Activated naive CD8-positive, alpha-beta T cell treated with anti-CD3 and anti-CD28 coated beads, Interleukin-2, amount 10 ng/mL, durations not matched to agents 7 days and 5 days (primary cell): ENCODE measurements at regions not wholly inside any gene's neighbourhood (a gene's known extent, or its start where the extent isn't known, plus 50 kb on each side); places are given as distances from the start of the nearest gene placed in this dataset.

Experiments used
- ATAC-seq: fragments of 150-1000 bp; cut with Tn5 transposase; one replicate; pipeline ENCODE4 v1.10.0; 2021; ENCODE audit warnings: low read depth, moderate library complexity
- POLR2A ChIA-PET: fragments of 350-600 bp; sonication (Branson Sonifier 250); formaldehyde crosslinking; loops from one replicate; lab custom pipeline; 2021; ENCODE audit warnings: antibody characterized with exemption; lab: Charles Lee
- DNase-seq: peaks from one replicate; pipeline ENCODE4 v3.0.0; 2021
- H3K27ac Mint-ChIP-seq: one replicate; pipeline ENCODE4 v1.8.0; 2022; ENCODE audit warnings: mild to moderate bottlenecking, mixed read lengths
- H3K27me3 Mint-ChIP-seq: one replicate; pipeline ENCODE4 v1.8.0; 2022; ENCODE audit warnings: mild to moderate bottlenecking, moderate library complexity, mixed read lengths
- H3K36me3 Mint-ChIP-seq: one replicate; pipeline ENCODE4 v1.8.0; 2021; ENCODE audit warnings: mild to moderate bottlenecking, mixed read lengths
- H3K4me1 Mint-ChIP-seq: one replicate; pipeline ENCODE4 v1.8.0; 2021; ENCODE audit warnings: mixed read lengths
- H3K4me3 Mint-ChIP-seq: one replicate; pipeline ENCODE4 v1.8.0; 2022; ENCODE audit warnings: mild to moderate bottlenecking, moderate library complexity, mixed read lengths
- H3K9me3 Mint-ChIP-seq: one replicate; pipeline ENCODE4 v1.8.0; 2021; ENCODE audit warnings: mixed read lengths

DNA sequence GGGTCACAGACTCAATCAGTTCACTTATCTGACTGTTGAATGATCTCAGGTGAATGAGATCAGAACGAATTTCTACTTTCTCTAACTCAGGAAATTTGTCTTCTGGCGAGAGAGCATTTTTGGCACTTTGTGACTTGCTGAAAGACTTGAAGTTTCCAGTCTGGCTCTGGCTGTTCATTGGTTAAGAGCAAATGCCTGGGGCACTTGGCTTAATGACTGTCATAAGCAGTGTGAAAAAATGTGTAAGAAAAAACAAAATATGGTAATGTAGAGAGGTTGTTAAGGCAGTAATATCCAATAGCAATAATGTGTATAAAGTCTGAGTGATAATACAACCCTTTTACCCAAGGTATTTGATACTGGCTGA is 71.3 kb upstream of the PGRMC2 start:
- Mint-ChIP-seq H3K27me3 (no peaks in the 10 kb centered on the region), H3K4me1 (no peaks in the 10 kb centered on the region), H3K36me3 (no peaks in the 10 kb centered on the region), H3K4me3 (no peak overlapping the region), H3K27ac (no peak overlapping the region), H3K9me3 (no peaks in the 10 kb centered on the region)
- ATAC-seq (no peak), DNase-seq (no peak)
- POLR2A ChIA-PET: no interaction called here

GRCh38 chr4:128358231-128358912 is 70.8 kb upstream of the PGRMC2 start:
- DNase-seq (no peak), ATAC-seq (no peak)
- POLR2A ChIA-PET: no interaction called here
- H3K27me3 Mint-ChIP-seq: no peaks in the 10 kb centered on the region
- no peak overlapping the region for H3K4me3 Mint-ChIP-seq
- H3K27ac Mint-ChIP-seq: no peak overlapping the region
- H3K9me3 Mint-ChIP-seq: no peaks in the 10 kb centered on the region
- H3K36me3 Mint-ChIP-seq: no peaks in the 10 kb centered on the region
- H3K4me1 Mint-ChIP-seq: no peaks in the 10 kb centered on the region

DNA sequence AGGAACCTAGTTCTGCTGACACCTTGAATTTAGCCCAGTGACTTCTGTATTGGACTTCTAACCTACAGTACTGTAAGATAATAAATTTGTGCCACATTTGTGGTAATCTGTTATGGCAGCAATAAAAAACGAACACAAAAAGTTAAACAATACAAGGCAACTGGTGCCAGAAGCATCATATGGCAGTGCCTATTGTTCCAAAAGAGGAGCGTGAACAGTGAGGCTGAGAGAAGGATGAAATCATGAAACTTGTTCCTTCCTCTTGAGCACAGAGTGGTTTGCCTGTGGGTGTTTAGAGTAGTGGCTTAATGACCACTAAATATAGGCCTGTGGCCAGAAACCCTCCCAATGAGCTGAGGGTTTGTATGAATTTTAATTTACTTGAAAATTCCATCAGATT is 69.7 kb upstream of the PGRMC2 start:
- ATAC-seq (no peak), DNase-seq (no peak)
- no peaks in the 10 kb centered on the region for H3K36me3 Mint-ChIP-seq
- H3K4me1 Mint-ChIP-seq: no peaks in the 10 kb centered on the region
- no peak overlapping the region for H3K27ac Mint-ChIP-seq
- H3K4me3 Mint-ChIP-seq: no peak overlapping the region
- POLR2A ChIA-PET: no interaction called here
- no peaks in the 10 kb centered on the region for H3K27me3 Mint-ChIP-seq
- no peaks in the 10 kb centered on the region for H3K9me3 Mint-ChIP-seq

DNA sequence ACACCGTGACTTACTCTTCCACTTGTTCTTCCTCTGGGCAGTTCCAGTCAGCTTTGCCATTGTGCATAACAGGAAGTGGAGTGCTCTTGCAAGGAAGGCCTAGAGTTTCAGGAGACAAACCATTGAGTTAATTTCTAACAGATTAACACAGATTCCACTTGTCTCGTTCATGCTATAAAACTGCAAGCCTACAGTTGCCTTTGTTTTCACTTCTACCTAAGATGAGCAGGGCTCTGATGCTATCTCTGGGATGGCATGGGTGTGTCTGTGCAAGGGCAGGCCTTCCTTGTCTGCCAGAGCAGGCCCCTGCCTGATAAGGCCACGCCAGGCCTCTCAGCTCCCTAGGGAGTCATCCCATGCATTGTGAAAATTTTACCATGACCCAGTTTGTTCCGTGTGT is 67.7 kb upstream of the PGRMC2 start:
- ATAC-seq (no peak), DNase-seq (no peak)
- Mint-ChIP-seq H3K4me1 (no peaks in the 10 kb centered on the region), H3K36me3 (no peaks in the 10 kb centered on the region), H3K9me3 (no peaks in the 10 kb centered on the region), H3K27ac (no peak overlapping the region), H3K4me3 (no peak overlapping the region), H3K27me3 (no peaks in the 10 kb centered on the region)
- POLR2A ChIA-PET: no interaction called here

- ATAC-seq (no peak), DNase-seq (no peak)
- POLR2A ChIA-PET: no interaction called here
- Mint-ChIP-seq H3K9me3 (no peaks in the 10 kb centered on the region), H3K36me3 (no peaks in the 10 kb centered on the region), H3K4me3 (no peak overlapping the region), H3K4me1 (no peaks in the 10 kb centered on the region), H3K27me3 (no peaks in the 10 kb centered on the region), H3K27ac (no peak overlapping the region)
Measured at GRCh38 chr4:128354205-128354821, 66.7 kb upstream of the PGRMC2 start.

DNA sequence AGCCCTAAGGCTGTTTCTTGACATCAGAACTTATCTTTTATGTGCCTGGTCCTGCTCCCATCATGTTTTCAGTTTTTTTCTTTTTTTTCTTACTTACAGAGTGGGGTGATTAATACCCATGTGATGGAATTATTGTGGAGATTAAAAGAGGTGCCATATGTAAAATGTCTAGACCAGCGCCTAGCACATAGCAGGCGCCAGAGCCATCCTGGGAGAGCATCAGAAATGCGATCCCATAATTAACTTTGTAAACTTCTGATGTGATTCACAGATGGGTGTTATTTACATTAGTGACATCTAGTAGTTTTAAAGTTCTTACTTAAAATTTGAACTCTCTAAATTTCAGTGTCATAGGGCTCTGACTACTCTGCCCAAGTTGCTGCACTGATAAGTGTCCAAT is 66.2 kb upstream of the PGRMC2 start:
- no peaks in the 10 kb centered on the region for H3K9me3 Mint-ChIP-seq
- no peak for ATAC-seq
- POLR2A ChIA-PET: no interaction called here

GRCh38 chr4:128351502-128351901 is 63.9 kb upstream of the PGRMC2 start:
- Mint-ChIP-seq H3K27me3 (no peaks in the 10 kb centered on the region), H3K4me3 (no peak overlapping the region), H3K36me3 (no peaks in the 10 kb centered on the region), H3K27ac (no peak overlapping the region), H3K9me3 (no peaks in the 10 kb centered on the region), H3K4me1 (no peaks in the 10 kb centered on the region)
- POLR2A ChIA-PET: no interaction called here
- no peak for ATAC-seq
- DNase-seq: no peak

More for the DNA sequence above, 66.2 kb upstream of the PGRMC2 start:
- no peak overlapping the region for H3K27ac Mint-ChIP-seq
- DNase-seq: no peak
- no peak overlapping the region for H3K4me3 Mint-ChIP-seq
- H3K27me3 Mint-ChIP-seq: no peaks in the 10 kb centered on the region
- no peaks in the 10 kb centered on the region for H3K36me3 Mint-ChIP-seq
- H3K4me1 Mint-ChIP-seq: no peaks in the 10 kb centered on the region

DNA sequence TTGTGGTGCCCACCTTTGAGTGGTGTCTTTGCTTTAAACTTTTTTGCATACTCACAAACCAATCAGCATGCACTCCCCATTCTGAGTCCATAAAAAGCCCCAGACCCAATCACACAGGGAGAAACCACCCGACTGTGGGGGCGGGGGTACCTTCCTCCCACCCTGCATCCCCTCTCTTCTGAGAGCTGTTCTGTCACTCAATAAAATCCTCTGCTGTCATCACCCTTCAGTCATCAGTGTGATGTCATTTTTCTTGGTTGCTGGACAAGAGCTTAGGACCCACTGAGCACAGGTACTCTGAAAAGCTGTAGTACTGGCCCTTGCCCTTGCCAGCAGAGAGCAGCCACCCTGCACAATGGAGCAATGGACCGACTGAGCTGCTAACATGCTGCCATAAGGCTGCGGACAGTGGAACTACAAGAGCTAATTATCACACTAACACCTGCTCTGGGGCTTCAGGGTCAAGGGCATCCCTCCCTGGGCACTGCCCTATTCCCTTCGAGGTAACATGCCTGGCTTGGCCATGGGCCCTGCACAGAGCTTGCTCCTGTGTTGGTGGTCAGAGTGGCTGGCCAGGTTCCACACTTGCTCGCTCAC is 62.9 kb upstream of the PGRMC2 start:
- H3K27ac Mint-ChIP-seq: no peak overlapping the region
- ATAC-seq (no peak), DNase-seq (no peak)
- H3K36me3 Mint-ChIP-seq: no peaks in the 10 kb centered on the region
- no peaks in the 10 kb centered on the region for H3K27me3 Mint-ChIP-seq
- no peaks in the 10 kb centered on the region for H3K9me3 Mint-ChIP-seq
- POLR2A ChIA-PET: no interaction called here
- H3K4me1 Mint-ChIP-seq: no peaks in the 10 kb centered on the region
- no peak overlapping the region for H3K4me3 Mint-ChIP-seq

- H3K4me1 Mint-ChIP-seq: no peaks in the 10 kb centered on the region
- no peaks in the 10 kb centered on the region for H3K36me3 Mint-ChIP-seq
- POLR2A ChIA-PET: no interaction called here
- H3K9me3 Mint-ChIP-seq: no peaks in the 10 kb centered on the region
- no peak for DNase-seq
- no peak for ATAC-seq
- no peak overlapping the region for H3K27ac Mint-ChIP-seq
- H3K27me3 Mint-ChIP-seq: no peaks in the 10 kb centered on the region
- H3K4me3 Mint-ChIP-seq: no peak overlapping the region
Measured at GRCh38 chr4:128349921-128350320, 62.3 kb upstream of the PGRMC2 start.

DNA sequence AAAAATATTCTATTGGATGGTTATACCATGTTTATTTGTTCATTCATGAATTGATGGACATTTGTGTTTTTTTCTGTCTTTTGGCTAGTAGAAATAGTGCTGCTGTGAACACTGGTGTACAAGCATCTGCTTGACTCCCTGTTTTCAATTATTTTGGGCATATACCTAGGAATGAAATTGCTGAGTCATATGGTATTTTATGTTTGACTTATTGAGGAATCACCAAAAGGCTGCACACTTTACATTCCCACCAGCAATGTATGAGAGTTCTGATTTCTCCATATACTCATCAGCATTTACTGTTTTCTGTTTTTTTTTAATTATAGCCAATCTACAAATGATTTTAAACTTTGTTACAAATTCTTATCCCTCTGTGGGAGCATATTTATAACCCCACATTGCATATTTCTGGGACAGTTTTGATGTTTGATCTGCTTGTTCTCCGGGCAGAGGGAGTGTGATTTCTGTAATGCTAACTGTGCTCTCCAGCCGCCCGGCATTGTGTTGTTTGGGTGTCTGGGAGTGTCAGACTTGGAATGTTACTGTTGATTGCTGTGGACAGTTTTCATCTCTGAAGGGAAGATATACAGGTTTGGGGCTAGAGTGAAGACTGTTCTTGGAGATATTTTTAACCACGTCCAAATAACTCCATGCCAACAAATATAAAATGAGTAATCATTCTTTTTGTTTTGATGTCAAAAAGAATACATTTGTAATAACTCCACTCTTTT is 60.5 kb upstream of the PGRMC2 start:
- no peaks in the 10 kb centered on the region for H3K9me3 Mint-ChIP-seq
- no peaks in the 10 kb centered on the region for H3K36me3 Mint-ChIP-seq
- DNase-seq: no peak
- no peaks in the 10 kb centered on the region for H3K27me3 Mint-ChIP-seq
- ATAC-seq: no peak
- no peak overlapping the region for H3K4me3 Mint-ChIP-seq
- no peaks in the 10 kb centered on the region for H3K4me1 Mint-ChIP-seq
- no peak overlapping the region for H3K27ac Mint-ChIP-seq
- POLR2A ChIA-PET: no interaction called here

DNA sequence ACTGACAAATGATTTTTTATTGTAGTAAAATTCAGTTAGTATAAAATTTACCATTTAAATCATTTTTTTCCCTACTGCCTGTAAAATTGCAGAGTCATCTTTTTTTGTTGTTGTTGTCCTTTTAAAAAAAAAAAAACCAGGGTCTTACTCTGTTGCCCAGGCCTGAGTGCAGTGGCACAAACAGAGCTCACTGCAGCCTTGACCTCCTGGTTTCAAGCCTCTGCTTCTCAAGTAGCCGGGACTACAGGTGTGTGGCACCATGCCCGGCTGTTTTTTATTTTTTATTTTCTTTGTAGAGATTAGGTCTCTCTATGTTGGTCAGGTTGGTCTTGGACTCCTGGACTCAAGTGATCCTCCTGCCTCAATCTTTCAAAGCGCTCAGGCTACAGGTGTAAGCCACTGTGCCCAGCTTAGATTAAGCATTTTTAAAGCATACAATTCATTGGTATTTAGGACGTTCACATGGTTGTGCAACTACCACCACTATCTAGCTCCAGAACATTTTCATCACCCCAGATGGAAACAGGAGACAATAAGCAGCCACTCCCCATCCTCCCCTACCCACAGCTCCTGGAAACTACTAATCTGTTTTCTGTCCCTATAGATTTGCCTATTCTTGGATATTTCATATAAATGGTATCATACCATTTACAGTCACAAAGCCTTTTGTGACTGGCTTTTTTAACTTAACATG is 59.7 kb upstream of the PGRMC2 start:
- POLR2A ChIA-PET: no interaction called here
- no peak for ATAC-seq
- no peaks in the 10 kb centered on the region for H3K27me3 Mint-ChIP-seq
- DNase-seq: no peak
- H3K9me3 Mint-ChIP-seq: no peaks in the 10 kb centered on the region
- no peak overlapping the region for H3K27ac Mint-ChIP-seq
- H3K4me1 Mint-ChIP-seq: no peaks in the 10 kb centered on the region
- no peaks in the 10 kb centered on the region for H3K36me3 Mint-ChIP-seq
- no peak overlapping the region for H3K4me3 Mint-ChIP-seq

- no peaks in the 10 kb centered on the region for H3K36me3 Mint-ChIP-seq
- peaks cover under 1% of the 10 kb centered on the region for H3K9me3 Mint-ChIP-seq
- H3K4me3 Mint-ChIP-seq: no peak overlapping the region
- POLR2A ChIA-PET: no interaction called here
- DNase-seq: no peak
- no peaks in the 10 kb centered on the region for H3K4me1 Mint-ChIP-seq
- H3K27ac Mint-ChIP-seq: no peak overlapping the region
- no peak for ATAC-seq
- no peaks in the 10 kb centered on the region for H3K27me3 Mint-ChIP-seq
Measured at GRCh38 chr4:128346054-128346716, 58.6 kb upstream of the PGRMC2 start.

DNA sequence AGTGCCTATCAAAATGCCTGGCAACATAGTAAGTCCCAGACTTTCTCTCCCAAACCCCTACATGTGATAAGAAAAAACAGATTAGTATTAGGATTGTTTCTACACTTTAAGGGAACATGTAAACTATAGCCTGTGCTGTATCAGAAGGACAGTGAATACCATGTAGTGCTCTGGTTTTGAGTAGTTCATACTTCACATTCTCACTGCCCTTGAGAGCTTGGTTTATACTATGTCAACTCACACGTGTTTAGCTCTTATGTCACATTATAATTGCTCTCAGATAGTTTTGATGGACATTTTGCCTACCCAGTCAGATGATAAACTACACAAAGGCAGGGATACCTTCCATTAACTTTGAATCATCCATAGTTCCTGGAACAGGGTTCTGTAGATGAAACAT is 58.0 kb upstream of the PGRMC2 start:
- Mint-ChIP-seq H3K27me3 (no peaks in the 10 kb centered on the region), H3K36me3 (no peaks in the 10 kb centered on the region), H3K4me1 (no peaks in the 10 kb centered on the region), H3K4me3 (no peak overlapping the region), H3K9me3 (peaks cover 3% of the 10 kb centered on the region), H3K27ac (no peak overlapping the region)
- ATAC-seq (no peak), DNase-seq (no peak)
- POLR2A ChIA-PET: no interaction called here
